Endothelial cell of umbilical vein (primary cell): ENCODE measurements at regions not wholly inside any gene's neighbourhood (a gene's known extent, or its start where the extent isn't known, plus 50 kb on each side); places are given as distances from the start of the nearest gene placed in this dataset.

Source experiments
- BruUV-seq: library from RNA; stranded (reverse); fragments of 400-500 nt; replicated peaks from 2 replicates; lab custom pipeline; 2021; lab: Mats Ljungman, UMichigan
- CTCF ChIA-PET: fragments of 300-600, 350-600 bp; sonication (Branson Sonifier 250); formaldehyde crosslinking; loops from one replicate; lab custom pipeline; 2021; ENCODE audit warnings: antibody characterized with exemption, inconsistent platforms; lab: Charles Lee
- POLR2A ChIA-PET: fragments of 300-600, 350-600 bp; sonication (Branson Sonifier 250); formaldehyde crosslinking; loops from one replicate; lab custom pipeline; 2021; ENCODE audit warnings: antibody characterized with exemption, inconsistent platforms; lab: Charles Lee
- DNase-seq: peaks from one replicate; pipeline ENCODE4 v3.0.0-alpha.2; 2011; ENCODE audit warnings: low read depth, low spot score
- FAIRE-seq: peaks from 2 replicates; lab custom pipeline; 2011; peaks lifted over from hg19 to GRCh38; lab: Jason Lieb, UNC
- H2AFZ ChIP-seq: 2 replicates; pipeline ENCODE4 v1.6.0; 2012; ENCODE audit warnings: low read depth, low read length, control low read depth, inconsistent platforms
- H3K27ac ChIP-seq: 2 replicates; pipeline ENCODE4 v1.5.1; 2011; ENCODE audit warnings: low read depth, mild to moderate bottlenecking, control low read depth, low read length, moderate library complexity; ENCODE audit not compliant: insufficient read depth
- H3K27me3 ChIP-seq, 2 experiments: 2 replicates each; pipeline versions ENCODE4 v1.6.0 to v1.6.1; 2011; ENCODE audit warnings: low read length in 2 of 2, mixed read lengths in 1 of 2; ENCODE audit not compliant: control insufficient read depth in 2 of 2, insufficient read depth in 2 of 2
- H3K36me3 ChIP-seq, 2 experiments: 2 replicates in 1 of 2; 3 replicates in 1 of 2; pipeline ENCODE4 v1.5.1; 2011; ENCODE audit warnings: low read length in 2 of 2, mild to moderate bottlenecking in 1 of 2, moderate library complexity in 1 of 2; ENCODE audit not compliant: control insufficient read depth in 2 of 2, insufficient read depth in 2 of 2; ENCODE audit errors: extremely low read depth in 1 of 2
- H3K4me1 ChIP-seq: 3 replicates; pipeline ENCODE4 v1.5.1; 2011; ENCODE audit warnings: mild to moderate bottlenecking, low read length; ENCODE audit not compliant: control insufficient read depth, insufficient read depth; ENCODE audit errors: extremely low read depth
- H3K4me2 ChIP-seq: 2 replicates; pipeline ENCODE4 v1.6.1; 2011; ENCODE audit warnings: low read length, control low read depth, mixed read lengths; ENCODE audit not compliant: insufficient read depth
- H3K4me3 ChIP-seq, 3 experiments: fragments of 200-600 bp in 1 of 3; sonication (generic), shearing (Covaris generic) in 1 of 3; replicated peaks in 1 of 3; 2 replicates each; pipeline ENCODE4 v1.5.1; 2011 to 2016; ENCODE audit warnings: control low read depth in 3 of 3, low read length in 3 of 3, mild to moderate bottlenecking in 2 of 3, inconsistent platforms in 1 of 3, low read depth in 1 of 3, moderate library complexity in 1 of 3; ENCODE audit not compliant: insufficient read depth in 1 of 3
- H3K79me2 ChIP-seq: 2 replicates; pipeline ENCODE4 v1.6.0; 2012; ENCODE audit warnings: low read length, inconsistent platforms; ENCODE audit not compliant: control insufficient read depth, insufficient read depth
- H3K9ac ChIP-seq: replicated peaks from 2 replicates; pipeline ENCODE3; 2011; ENCODE audit warnings: low read length, control low read depth; ENCODE audit not compliant: insufficient read depth; ENCODE audit errors: extremely low read depth
- H3K9me1 ChIP-seq: replicated peaks from 3 replicates; pipeline ENCODE4 v1.6.0; 2011; ENCODE audit warnings: mild to moderate bottlenecking, low read length; ENCODE audit not compliant: control insufficient read depth, insufficient read depth; ENCODE audit errors: extremely low read depth
- H3K9me3 ChIP-seq: replicated peaks from 2 replicates; pipeline ENCODE4 v1.5.1; 2012; ENCODE audit warnings: low read length, inconsistent platforms; ENCODE audit not compliant: control insufficient read depth, insufficient read depth
- H4K20me1 ChIP-seq: replicated peaks from 2 replicates; pipeline ENCODE3; 2011; ENCODE audit warnings: mild to moderate bottlenecking, low read length; ENCODE audit not compliant: control insufficient read depth, insufficient read depth; ENCODE audit errors: extremely low read depth
- EZH2 ChIP-seq: IDR thresholded peaks from 2 replicates; pipeline ENCODE4 v1.6.1; 2012; ENCODE audit warnings: borderline replicate concordance, low read depth, mild to moderate bottlenecking, moderate library complexity, low read length, inconsistent platforms; ENCODE audit not compliant: severe bottlenecking
- FOS ChIP-seq: IDR thresholded peaks from 2 replicates; pipeline ENCODE4 v1.6.1; 2011; ENCODE audit warnings: mild to moderate bottlenecking, low read length, moderate library complexity, borderline replicate concordance; ENCODE audit not compliant: insufficient read depth
- GATA2 ChIP-seq: IDR thresholded peaks from 2 replicates; pipeline ENCODE4 v1.7.0; 2011; ENCODE audit warnings: low read depth, mild to moderate bottlenecking, moderate library complexity, mixed read lengths, low read length; ENCODE audit not compliant: insufficient read length, insufficient read depth
- JUN ChIP-seq: IDR thresholded peaks from 2 replicates; pipeline ENCODE4 v1.6.1; 2011; ENCODE audit warnings: borderline replicate concordance, low read depth; ENCODE audit not compliant: insufficient read length, insufficient read depth
- MYC ChIP-seq: IDR thresholded peaks from one replicate; pipeline ENCODE4 v1.6.1; 2011; ENCODE audit warnings: mild to moderate bottlenecking, low read depth, low read length
- POLR2A ChIP-seq: IDR thresholded peaks from 2 replicates; pipeline ENCODE4 v1.6.1; 2012; ENCODE audit warnings: low read depth, mild to moderate bottlenecking, control low read depth, low read length
- POLR2AphosphoS5 ChIP-seq: IDR thresholded peaks from 2 replicates; pipeline ENCODE4 v1.6.1; 2012; ENCODE audit warnings: low read depth, mild to moderate bottlenecking, control low read depth, low read length, moderate library complexity; ENCODE audit not compliant: insufficient read depth
- dilution Hi-C: fragments of 300-500 bp; cut with MboI; formaldehyde crosslinking; loops from one replicate; pipeline ENCODE4 v1.15.0; 2019; ENCODE audit warnings: low sequenced_read_pairs; ENCODE audit not compliant: extremely low pct_ligation_motif_present
- intact Hi-C: fragments of 100-400 bp; cut with micrococcal nuclease; formaldehyde crosslinking; loops from one replicate; pipeline ENCODE4 v1.10.0; 2022
- TF ChIP-seq, protein P1 (sequence below): IDR thresholded peaks from 2 replicates; pipeline ENCODE4 v1.6.1; 2011; ENCODE audit not compliant: insufficient read depth, insufficient read length
- TF ChIP-seq, protein P2 (sequence below), 2 donors: IDR thresholded peaks; 1 replicate in 1 of 2; 2 replicates in 1 of 2; pipeline ENCODE4 v1.5.1; 2011; ENCODE audit warnings: low read length in 2 of 2, mild to moderate bottlenecking in 2 of 2, moderate library complexity in 2 of 2, control low read depth in 1 of 2, inconsistent platforms in 1 of 2, low read depth in 1 of 2; ENCODE audit not compliant: insufficient read depth in 1 of 2; ENCODE audit errors: extremely low read depth in 1 of 2

DNA sequence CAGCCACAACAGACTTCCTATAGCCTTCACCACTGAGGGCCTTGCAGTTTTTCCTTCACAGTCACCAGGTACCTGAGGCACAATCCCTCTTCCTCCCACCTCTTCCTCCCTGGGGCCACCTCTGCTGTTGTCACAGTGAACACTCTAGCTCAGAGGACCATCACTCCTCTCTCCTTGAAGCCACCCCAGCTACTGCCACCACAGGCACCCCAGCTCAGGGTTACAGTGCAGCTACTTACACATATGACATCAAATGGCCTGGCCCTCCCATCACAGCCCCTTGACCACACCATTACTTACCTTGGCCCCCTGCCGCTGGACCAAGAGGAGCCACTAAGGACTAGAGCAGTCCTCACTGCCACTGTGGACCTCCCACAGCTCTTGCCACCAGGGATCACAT, 213.5 kb upstream of the CRBN start:
- intact Hi-C loops = no loop called here
- Histone ChIP-seq H3K79me2 (no peaks in the 10 kb centered on the region), H3K36me3 (no peaks in the 10 kb centered on the region), H3K9ac (no peak overlapping the region), H3K27ac (no peak overlapping the region), H3K9me3 (peaks cover 9% of the 10 kb centered on the region), H3K4me1 (no peaks in the 10 kb centered on the region), H4K20me1 (no peaks in the 10 kb centered on the region), H3K4me3 (no peak overlapping the region), H2AFZ (no peak overlapping the region), H3K9me1 (no peaks in the 10 kb centered on the region), H3K4me2 (no peak overlapping the region), H3K27me3 (no peaks in the 10 kb centered on the region)
- BruUV-seq = no TSS peak
- TF ChIP-seq FOS (no peak), GATA2 (no peak), POLR2A (no peak), JUN (no peak), MYC (no peak), EZH2 (no peak), POLR2AphosphoS5 (no peak)
- TF ChIP-seq, protein P1, sequence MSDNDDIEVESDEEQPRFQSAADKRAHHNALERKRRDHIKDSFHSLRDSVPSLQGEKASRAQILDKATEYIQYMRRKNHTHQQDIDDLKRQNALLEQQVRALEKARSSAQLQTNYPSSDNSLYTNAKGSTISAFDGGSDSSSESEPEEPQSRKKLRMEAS = no peak
- TF ChIP-seq, protein P2, sequence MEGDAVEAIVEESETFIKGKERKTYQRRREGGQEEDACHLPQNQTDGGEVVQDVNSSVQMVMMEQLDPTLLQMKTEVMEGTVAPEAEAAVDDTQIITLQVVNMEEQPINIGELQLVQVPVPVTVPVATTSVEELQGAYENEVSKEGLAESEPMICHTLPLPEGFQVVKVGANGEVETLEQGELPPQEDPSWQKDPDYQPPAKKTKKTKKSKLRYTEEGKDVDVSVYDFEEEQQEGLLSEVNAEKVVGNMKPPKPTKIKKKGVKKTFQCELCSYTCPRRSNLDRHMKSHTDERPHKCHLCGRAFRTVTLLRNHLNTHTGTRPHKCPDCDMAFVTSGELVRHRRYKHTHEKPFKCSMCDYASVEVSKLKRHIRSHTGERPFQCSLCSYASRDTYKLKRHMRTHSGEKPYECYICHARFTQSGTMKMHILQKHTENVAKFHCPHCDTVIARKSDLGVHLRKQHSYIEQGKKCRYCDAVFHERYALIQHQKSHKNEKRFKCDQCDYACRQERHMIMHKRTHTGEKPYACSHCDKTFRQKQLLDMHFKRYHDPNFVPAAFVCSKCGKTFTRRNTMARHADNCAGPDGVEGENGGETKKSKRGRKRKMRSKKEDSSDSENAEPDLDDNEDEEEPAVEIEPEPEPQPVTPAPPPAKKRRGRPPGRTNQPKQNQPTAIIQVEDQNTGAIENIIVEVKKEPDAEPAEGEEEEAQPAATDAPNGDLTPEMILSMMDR (IDR thresholded peaks at IDR 0.05; ENCODE audit: extremely low read depth in 1 of 2, insufficient read depth in 1 of 2, low read depth in 1 of 2, low read length in 2 of 2) = no peak
- FAIRE-seq (no peak), DNase-seq (no peak)
- CTCF ChIA-PET = no interaction called here
- dilution Hi-C loops = no loop called here
- POLR2A ChIA-PET = no interaction called here
